Neural progenitor cell (in vitro differentiated cells): ENCODE measurements at regions not wholly inside any gene's neighbourhood (a gene's known extent, or its start where the extent isn't known, plus 50 kb on each side); places are given as distances from the start of the nearest gene placed in this dataset.

Source experiments
- DNase-seq: peaks from one replicate; pipeline ENCODE4 v3.0.0-alpha.2; 2016; ENCODE audit warnings: low spot score
- H2AFZ ChIP-seq: fragments of 200-600 bp; sonication (generic); replicated peaks from 2 replicates; pipeline ENCODE4 v1.6.1; 2016; ENCODE audit warnings: antibody characterized with exemption
- H3F3A ChIP-seq: fragments of 200-600 bp; sonication (generic); 2 replicates; pipeline ENCODE4 v1.6.1; 2016; ENCODE audit warnings: antibody characterized with exemption, low read depth
- H3K27ac ChIP-seq: fragments of 200-600 bp; sonication (generic); 2 replicates; pipeline ENCODE4 v1.5.1; 2016; ENCODE audit warnings: mild to moderate bottlenecking
- H3K27me3 ChIP-seq: fragments of 200-600 bp; sonication (generic); 2 replicates; pipeline ENCODE4 v1.6.1; 2016; ENCODE audit warnings: mild to moderate bottlenecking, moderate library complexity
- H3K36me3 ChIP-seq: fragments of 200-600 bp; sonication (generic); 2 replicates; pipeline ENCODE4 v1.5.1; 2016
- H3K4me1 ChIP-seq: fragments of 200-600 bp; sonication (generic); 2 replicates; pipeline ENCODE4 v1.6.1; 2016; ENCODE audit warnings: mixed run types
- H3K4me2 ChIP-seq: fragments of 200-600 bp; sonication (generic); 2 replicates; pipeline ENCODE4 v1.6.1; 2016
- H3K4me3 ChIP-seq: fragments of 200-600 bp; sonication (generic); 2 replicates; pipeline ENCODE4 v1.5.1; 2016
- H3K79me2 ChIP-seq: fragments of 200-600 bp; sonication (generic); 2 replicates; pipeline ENCODE4 v1.6.1; 2016; ENCODE audit warnings: low read depth
- H3K9ac ChIP-seq: fragments of 200-600 bp; sonication (generic); 2 replicates; pipeline ENCODE4 v1.6.1; 2016
- H3K9me3 ChIP-seq: fragments of 200-600 bp; sonication (generic); 2 replicates; pipeline ENCODE4 v1.5.1; 2016; ENCODE audit warnings: low read depth
- H4K20me1 ChIP-seq: fragments of 200-600 bp; sonication (generic); 2 replicates; pipeline ENCODE4 v1.6.1; 2016; ENCODE audit warnings: low read depth
- H3K27ac Mint-ChIP-seq: 3 replicates; pipeline ENCODE4 v1.8.0; 2021; ENCODE audit warnings: mixed read lengths
- H3K27me3 Mint-ChIP-seq: 2 replicates; pipeline ENCODE4 v1.8.0; 2022; ENCODE audit warnings: low read depth, mild to moderate bottlenecking, inconsistent platforms, moderate library complexity, mixed read lengths; ENCODE audit not compliant: insufficient read depth
- H3K36me3 Mint-ChIP-seq: 3 replicates; pipeline ENCODE4 v1.8.0; 2021; ENCODE audit warnings: mixed read lengths
- H3K4me1 Mint-ChIP-seq: 3 replicates; pipeline ENCODE4 v1.8.0; 2021; ENCODE audit warnings: mixed read lengths
- H3K4me3 Mint-ChIP-seq: 3 replicates; pipeline ENCODE4 v1.8.0; 2021; ENCODE audit warnings: mild to moderate bottlenecking, moderate library complexity, mixed read lengths
- H3K9me3 Mint-ChIP-seq: 3 replicates; pipeline ENCODE4 v1.8.0; 2020; ENCODE audit warnings: mixed read lengths
- CTCF ChIP-seq: fragments of 200-600 bp; sonication (generic); IDR thresholded peaks from 2 replicates; pipeline ENCODE4 v1.5.1; 2017; ENCODE audit warnings: antibody characterized with exemption, mild to moderate bottlenecking
- EZH2 ChIP-seq: fragments of 200-600 bp; sonication (generic); IDR thresholded peaks from 2 replicates; pipeline ENCODE4 v1.6.1; 2017; ENCODE audit warnings: antibody characterized with exemption, mild to moderate bottlenecking, moderate library complexity
- EZH2phosphoT487 ChIP-seq: fragments of 200-600 bp; sonication (generic); IDR thresholded peaks from 2 replicates; pipeline ENCODE4 v1.6.1; 2017; ENCODE audit warnings: antibody characterized with exemption

- no peaks in the 10 kb centered on the region for H3K9me3 ChIP-seq
- H3K27ac Mint-ChIP-seq: no peak overlapping the region
- H3K9me3 Mint-ChIP-seq: peaks cover 4% of the 10 kb centered on the region
- no peak overlapping the region for H3K4me3 Mint-ChIP-seq
- H3K9ac ChIP-seq: no peak overlapping the region
- no peaks in the 10 kb centered on the region for H3K36me3 ChIP-seq
- H3F3A ChIP-seq: no peaks in the 10 kb centered on the region
- no peaks in the 10 kb centered on the region for H3K79me2 ChIP-seq
- peaks cover 2% of the 10 kb centered on the region for H3K36me3 Mint-ChIP-seq
- DNase-seq: no peak
- no peak for TF ChIP-seq EZH2
- TF ChIP-seq CTCF: no peak
- no peak for TF ChIP-seq EZH2phosphoT487
- no peak overlapping the region for H3K27ac ChIP-seq
- no peak overlapping the region for H3K4me3 ChIP-seq
- H3K27me3 Mint-ChIP-seq: peaks cover 15% of the 10 kb centered on the region
- no peak overlapping the region for H2AFZ ChIP-seq
- H3K4me1 Mint-ChIP-seq: no peaks in the 10 kb centered on the region
- H3K27me3 ChIP-seq: no peaks in the 10 kb centered on the region
- no peaks in the 10 kb centered on the region for H3K4me1 ChIP-seq
- no peaks in the 10 kb centered on the region for H4K20me1 ChIP-seq
- H3K4me2 ChIP-seq: no peak overlapping the region
Measured at GRCh38 chr1:209443361-209443931, 140.1 kb upstream of the CAMK1G start.

- Mint-ChIP-seq H3K36me3 (peaks cover 2% of the 10 kb centered on the region), H3K9me3 (peaks cover 4% of the 10 kb centered on the region), H3K27ac (no peak overlapping the region), H3K4me3 (no peak overlapping the region), H3K4me1 (no peaks in the 10 kb centered on the region), H3K27me3 (peaks cover 15% of the 10 kb centered on the region)
- no peaks in the 10 kb centered on the region for H3K79me2 ChIP-seq
- no peaks in the 10 kb centered on the region for H4K20me1 ChIP-seq
- no peak for DNase-seq
- no peaks in the 10 kb centered on the region for H3F3A ChIP-seq
- H3K4me1 ChIP-seq: no peaks in the 10 kb centered on the region
- H3K4me3 ChIP-seq: no peak overlapping the region
- no peaks in the 10 kb centered on the region for H3K36me3 ChIP-seq
- H2AFZ ChIP-seq: no peak overlapping the region
- H3K27ac ChIP-seq: no peak overlapping the region
- no peaks in the 10 kb centered on the region for H3K9me3 ChIP-seq
- no peak overlapping the region for H3K4me2 ChIP-seq
- TF ChIP-seq EZH2: no peak
- no peak for TF ChIP-seq CTCF
- no peak for TF ChIP-seq EZH2phosphoT487
- H3K27me3 ChIP-seq: no peaks in the 10 kb centered on the region
- no peak overlapping the region for H3K9ac ChIP-seq
Measured at GRCh38 chr1:209443975-209444651, 139.4 kb upstream of the CAMK1G start.

- H3K4me1 Mint-ChIP-seq: no peaks in the 10 kb centered on the region
- no peaks in the 10 kb centered on the region for H3F3A ChIP-seq
Measured at GRCh38 chr1:209444961-209445360, 138.6 kb upstream of the CAMK1G start.

More at GRCh38 chr1:209444961-209445360, 138.6 kb upstream of the CAMK1G start:
- no peaks in the 10 kb centered on the region for H3K4me1 ChIP-seq
- no peak overlapping the region for H3K27ac ChIP-seq
- H4K20me1 ChIP-seq: no peaks in the 10 kb centered on the region
- H3K9me3 ChIP-seq: no peaks in the 10 kb centered on the region
- H3K36me3 ChIP-seq: no peaks in the 10 kb centered on the region
- no peak overlapping the region for H3K4me3 ChIP-seq
- H3K79me2 ChIP-seq: no peaks in the 10 kb centered on the region
- TF ChIP-seq CTCF (no peak), EZH2 (no peak), EZH2phosphoT487 (no peak)
- peaks cover 12% of the 10 kb centered on the region for H3K27me3 Mint-ChIP-seq
- H3K4me2 ChIP-seq: no peak overlapping the region
- H2AFZ ChIP-seq: no peak overlapping the region
- no peak overlapping the region for H3K9ac ChIP-seq
- no peak overlapping the region for H3K4me3 Mint-ChIP-seq
- peaks cover 2% of the 10 kb centered on the region for H3K9me3 Mint-ChIP-seq
- DNase-seq: no peak
- H3K36me3 Mint-ChIP-seq: peaks cover 2% of the 10 kb centered on the region
- no peak overlapping the region for H3K27ac Mint-ChIP-seq
- H3K27me3 ChIP-seq: no peaks in the 10 kb centered on the region
